ENCODE measurements at regions not wholly inside any gene's neighbourhood (a gene's known extent, or its start where the extent isn't known, plus 50 kb on each side); places are given as distances from the start of the nearest gene placed in this dataset.

- CTCF ChIA-PET, result no interaction called here
- Mint-ChIP-seq H3K36me3 (ENCODE audit: low read depth) (no peaks in the 10 kb centered on the region), H3K4me1 (ENCODE audit: low read depth) (no peaks in the 10 kb centered on the region), H3K27me3 (ENCODE audit: low read depth) (peaks cover 9% of the 10 kb centered on the region), H3K9me3 (no peaks in the 10 kb centered on the region), H3K27ac (no peak overlapping the region), H3K4me3 (no peak overlapping the region)
- intact Hi-C loops (cut with micrococcal nuclease), result no loop called here
- no peak for DNase-seq
These were observed 792.5 kb downstream of the BRD1 start for GRCh38 chr22:49034836-49035817.

- H3K4me3 Mint-ChIP-seq, result no peak overlapping the region
- peaks cover 9% of the 10 kb centered on the region for H3K27me3 Mint-ChIP-seq (ENCODE audit: low read depth)
- no peak for DNase-seq
- H3K4me1 Mint-ChIP-seq (ENCODE audit: low read depth), result no peaks in the 10 kb centered on the region
- intact Hi-C loops (cut with micrococcal nuclease), result no loop called here
- H3K9me3 Mint-ChIP-seq, result no peaks in the 10 kb centered on the region
- CTCF ChIA-PET, result interaction anchor here (0.7 to 1.1 kb wide), 2 partner anchors 13 to 273 kb away, joined by 3 read pairs; no protein-coding TSS in a partner anchor
- no peaks in the 10 kb centered on the region for H3K36me3 Mint-ChIP-seq (ENCODE audit: low read depth)
- H3K27ac Mint-ChIP-seq, result no peak overlapping the region
These were observed 794.1 kb downstream of the BRD1 start for GRCh38 chr22:49033616-49034015.

GRCh38 chr22:49032821-49033220 is 794.9 kb downstream of the BRD1 start:
- DNase-seq, result no peak
- CTCF ChIA-PET, result interaction anchor here (1.1 kb wide), 1 partner anchor 14 kb away, joined by 3 read pairs; no protein-coding TSS in a partner anchor
- H3K27me3 Mint-ChIP-seq (ENCODE audit: low read depth), result peaks cover 9% of the 10 kb centered on the region
- H3K4me3 Mint-ChIP-seq, result no peak overlapping the region
- intact Hi-C loops (cut with micrococcal nuclease), result no loop called here
- H3K36me3 Mint-ChIP-seq (ENCODE audit: low read depth), result no peaks in the 10 kb centered on the region
- no peaks in the 10 kb centered on the region for H3K9me3 Mint-ChIP-seq
- H3K4me1 Mint-ChIP-seq (ENCODE audit: low read depth), result no peaks in the 10 kb centered on the region
- H3K27ac Mint-ChIP-seq, result no peak overlapping the region

- CTCF ChIA-PET, result no interaction called here
- Mint-ChIP-seq H3K27ac (no peak overlapping the region), H3K4me1 (ENCODE audit: low read depth) (no peaks in the 10 kb centered on the region), H3K27me3 (ENCODE audit: low read depth) (peaks cover 9% of the 10 kb centered on the region), H3K9me3 (no peaks in the 10 kb centered on the region), H3K4me3 (no peak overlapping the region), H3K36me3 (ENCODE audit: low read depth) (no peaks in the 10 kb centered on the region)
- intact Hi-C loops (cut with micrococcal nuclease), result no loop called here
- DNase-seq, result no peak
These were observed 795.8 kb downstream of the BRD1 start for GRCh38 chr22:49031746-49032330.

- Mint-ChIP-seq H3K4me1 (ENCODE audit: low read depth) (no peaks in the 10 kb centered on the region), H3K27ac (no peak overlapping the region), H3K4me3 (no peak overlapping the region), H3K36me3 (ENCODE audit: low read depth) (no peaks in the 10 kb centered on the region), H3K27me3 (ENCODE audit: low read depth) (peaks cover 6% of the 10 kb centered on the region), H3K9me3 (no peaks in the 10 kb centered on the region)
- intact Hi-C loops (cut with micrococcal nuclease), result no loop called here
- CTCF ChIA-PET, result no interaction called here
- DNase-seq, result no peak
These were observed 799.6 kb downstream of the BRD1 start for GRCh38 chr22:49028111-49028510.

GRCh38 chr22:49027368-49027670 is 800.4 kb downstream of the BRD1 start:
- Mint-ChIP-seq H3K36me3 (ENCODE audit: low read depth) (no peaks in the 10 kb centered on the region), H3K27me3 (ENCODE audit: low read depth) (peaks cover 3% of the 10 kb centered on the region), H3K27ac (no peak overlapping the region), H3K4me3 (no peak overlapping the region), H3K9me3 (no peaks in the 10 kb centered on the region), H3K4me1 (ENCODE audit: low read depth) (no peaks in the 10 kb centered on the region)
- CTCF ChIA-PET, result no interaction called here
- no peak for DNase-seq
- intact Hi-C loops (cut with micrococcal nuclease), result no loop called here

GRCh38 chr22:49026494-49027367 is 800.9 kb downstream of the BRD1 start:
- Mint-ChIP-seq H3K9me3 (no peaks in the 10 kb centered on the region), H3K27ac (no peak overlapping the region), H3K4me3 (no peak overlapping the region), H3K36me3 (ENCODE audit: low read depth) (no peaks in the 10 kb centered on the region), H3K4me1 (ENCODE audit: low read depth) (no peaks in the 10 kb centered on the region), H3K27me3 (ENCODE audit: low read depth) (peaks cover 3% of the 10 kb centered on the region)
- intact Hi-C loops (cut with micrococcal nuclease), result no loop called here
- peak; percentile 13 for DNase-seq
- CTCF ChIA-PET, result no interaction called here

- no peaks in the 10 kb centered on the region for H3K36me3 Mint-ChIP-seq (ENCODE audit: low read depth)
- H3K9me3 Mint-ChIP-seq, result no peaks in the 10 kb centered on the region
- H3K4me1 Mint-ChIP-seq (ENCODE audit: low read depth), result no peaks in the 10 kb centered on the region
- no peak overlapping the region for H3K4me3 Mint-ChIP-seq
- DNase-seq, result no peak
- H3K27ac Mint-ChIP-seq, result no peak overlapping the region
- peaks cover 3% of the 10 kb centered on the region for H3K27me3 Mint-ChIP-seq (ENCODE audit: low read depth)
- CTCF ChIA-PET, result interaction anchor here (0.6 kb wide), 1 partner anchor 202 kb away, joined by 3 read pairs; no protein-coding TSS in a partner anchor
- intact Hi-C loops (cut with micrococcal nuclease), result no loop called here
These were observed 801.7 kb downstream of the BRD1 start for GRCh38 chr22:49025791-49026493.

- Mint-ChIP-seq H3K27me3 (ENCODE audit: low read depth) (peaks cover 3% of the 10 kb centered on the region), H3K4me3 (no peak overlapping the region), H3K9me3 (no peaks in the 10 kb centered on the region), H3K36me3 (ENCODE audit: low read depth) (no peaks in the 10 kb centered on the region), H3K27ac (no peak overlapping the region), H3K4me1 (ENCODE audit: low read depth) (no peaks in the 10 kb centered on the region)
- DNase-seq, result no peak
- intact Hi-C loops (cut with micrococcal nuclease), result no loop called here
- CTCF ChIA-PET, result no interaction called here
These were observed 802.8 kb downstream of the BRD1 start for GRCh38 chr22:49024775-49025440.

GRCh38 chr22:49023879-49024774 is 803.5 kb downstream of the BRD1 start:
- Mint-ChIP-seq H3K36me3 (ENCODE audit: low read depth) (no peaks in the 10 kb centered on the region), H3K27me3 (ENCODE audit: low read depth) (peaks cover 3% of the 10 kb centered on the region), H3K9me3 (no peaks in the 10 kb centered on the region), H3K27ac (no peak overlapping the region), H3K4me3 (no peak overlapping the region), H3K4me1 (ENCODE audit: low read depth) (no peaks in the 10 kb centered on the region)
- CTCF ChIA-PET, result no interaction called here
- no peak for DNase-seq
- intact Hi-C loops (cut with micrococcal nuclease), result no loop called here

All from activated naive CD4-positive, alpha-beta T cell treated with anti-CD3 and anti-CD28 coated beads for 36 hours (primary cell).